Tibial artery (tissue), 4 donors: ENCODE measurements at regions not wholly inside any gene's neighbourhood (a gene's known extent, or its start where the extent isn't known, plus 50 kb on each side); places are given as distances from the start of the nearest gene placed in this dataset.

Experiments used
- DNase-seq, 2 donors: peaks; one replicate each; pipeline ENCODE4 v3.0.0-alpha.2; 2019
- H3K27ac ChIP-seq, 2 donors: fragments of 200-600 bp; sonication (generic) in 1 of 2; 1 replicate in 1 of 2; 2 replicates in 1 of 2; pipeline ENCODE4 v1.5.1; 2018 to 2019; ENCODE audit warnings: mild to moderate bottlenecking in 1 of 2
- H3K27me3 ChIP-seq, 2 donors: fragments of 200-600 bp; sonication (generic) in 1 of 2; one replicate each; pipeline versions ENCODE4 v1.5.1 to v1.6.0; 2016 to 2019
- H3K36me3 ChIP-seq, 3 donors: fragments of 200-600 bp; sonication (generic) in 2 of 3; one replicate each; pipeline ENCODE4 v1.5.1; 2016 to 2019; ENCODE audit warnings: mild to moderate bottlenecking in 2 of 3
- H3K4me1 ChIP-seq, 4 donors: fragments of 200-600 bp; sonication (generic) in 2 of 4; 1 replicate in 3 of 4; 2 replicates in 1 of 4; pipeline ENCODE4 v1.5.1; 2016 to 2019
- H3K4me3 ChIP-seq, 2 donors: fragments of 200-600 bp; sonication (generic) in 1 of 2; 1 replicate in 1 of 2; 2 replicates in 1 of 2; pipeline ENCODE4 v1.5.1; 2018 to 2019; ENCODE audit warnings: mild to moderate bottlenecking in 2 of 2
- H3K9me3 ChIP-seq, 3 donors: fragments of 200-600 bp; sonication (generic) in 1 of 3; one replicate each; pipeline ENCODE4 v1.5.1; 2016 to 2019
- intact Hi-C: fragments of 100-400 bp; cut with DNase I; formaldehyde crosslinking; loops from one replicate; pipeline ENCODE4 v1.15.0; 2023; ENCODE audit warnings: low total_unique reads
- TF ChIP-seq, protein P1 (sequence below), 2 experiments: fragments of 200-600 bp in 1 of 2; fragments of 450-650 bp in 1 of 2; IDR thresholded peaks; one replicate each; pipeline ENCODE4 v1.5.1; 2017 to 2019; ENCODE audit warnings: antibody characterized with exemption in 2 of 2, mild to moderate bottlenecking in 1 of 2, moderate library complexity in 1 of 2

DNA sequence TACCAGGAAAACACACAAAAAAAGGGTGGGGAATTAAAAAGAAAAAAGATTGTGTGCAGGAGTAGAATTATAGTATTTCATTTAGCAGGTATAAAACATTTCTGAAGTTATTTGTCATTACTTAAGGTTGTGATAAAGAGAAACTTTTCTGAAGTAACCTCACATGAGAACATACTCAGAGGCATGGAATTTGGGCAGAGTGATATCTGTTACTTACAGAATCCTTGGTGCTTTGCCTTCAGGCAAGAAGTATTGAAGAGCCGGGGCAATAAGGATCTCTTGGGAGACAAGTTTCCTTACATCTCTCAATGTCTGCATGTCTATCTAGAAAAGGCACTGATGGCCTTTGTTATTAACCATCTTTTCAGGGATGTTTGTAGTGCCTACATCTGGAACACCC, 179.7 kb upstream of the ROBO1 start:
- Histone ChIP-seq H3K27me3 (no peaks in the 10 kb centered on the region), H3K4me3 (no peak overlapping the region), H3K9me3 (no peaks in the 10 kb centered on the region), H3K27ac (no peak overlapping the region), H3K4me1 (no peaks in the 10 kb centered on the region), H3K36me3 (no peaks in the 10 kb centered on the region)
- TF ChIP-seq, protein P1, sequence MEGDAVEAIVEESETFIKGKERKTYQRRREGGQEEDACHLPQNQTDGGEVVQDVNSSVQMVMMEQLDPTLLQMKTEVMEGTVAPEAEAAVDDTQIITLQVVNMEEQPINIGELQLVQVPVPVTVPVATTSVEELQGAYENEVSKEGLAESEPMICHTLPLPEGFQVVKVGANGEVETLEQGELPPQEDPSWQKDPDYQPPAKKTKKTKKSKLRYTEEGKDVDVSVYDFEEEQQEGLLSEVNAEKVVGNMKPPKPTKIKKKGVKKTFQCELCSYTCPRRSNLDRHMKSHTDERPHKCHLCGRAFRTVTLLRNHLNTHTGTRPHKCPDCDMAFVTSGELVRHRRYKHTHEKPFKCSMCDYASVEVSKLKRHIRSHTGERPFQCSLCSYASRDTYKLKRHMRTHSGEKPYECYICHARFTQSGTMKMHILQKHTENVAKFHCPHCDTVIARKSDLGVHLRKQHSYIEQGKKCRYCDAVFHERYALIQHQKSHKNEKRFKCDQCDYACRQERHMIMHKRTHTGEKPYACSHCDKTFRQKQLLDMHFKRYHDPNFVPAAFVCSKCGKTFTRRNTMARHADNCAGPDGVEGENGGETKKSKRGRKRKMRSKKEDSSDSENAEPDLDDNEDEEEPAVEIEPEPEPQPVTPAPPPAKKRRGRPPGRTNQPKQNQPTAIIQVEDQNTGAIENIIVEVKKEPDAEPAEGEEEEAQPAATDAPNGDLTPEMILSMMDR (IDR thresholded peaks at IDR 0.05) = no peak
- intact Hi-C loops = no loop called here
- no peak for DNase-seq

DNA sequence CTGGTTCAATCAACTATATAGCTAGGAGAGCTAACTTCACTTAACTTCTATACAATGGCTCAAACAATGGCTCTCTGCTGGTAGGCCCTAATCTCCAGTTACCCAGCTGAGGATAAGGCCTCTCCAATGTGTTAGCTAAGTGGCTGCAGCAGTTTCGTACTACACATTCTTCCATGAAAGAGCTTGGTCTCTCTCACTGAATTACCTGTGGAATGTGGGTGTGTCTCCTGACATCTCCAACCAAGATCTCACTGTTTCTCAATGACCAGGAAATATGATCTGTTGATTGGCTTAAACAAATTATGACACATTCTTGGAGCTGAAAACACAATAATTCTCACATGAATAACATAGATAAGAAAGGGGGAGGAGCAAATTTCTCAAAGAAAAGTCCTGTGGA, 169.8 kb upstream of the ROBO1 start:
- intact Hi-C loops = no loop called here
- no peaks in the 10 kb centered on the region for H3K4me1 ChIP-seq
- no peak overlapping the region for H3K4me3 ChIP-seq
- no peaks in the 10 kb centered on the region for H3K27me3 ChIP-seq
- no peak for DNase-seq
- no peak overlapping the region for H3K27ac ChIP-seq
- TF ChIP-seq, protein P1 (IDR thresholded peaks at IDR 0.05) = no peak
- H3K9me3 ChIP-seq = no peaks in the 10 kb centered on the region
- H3K36me3 ChIP-seq = no peaks in the 10 kb centered on the region

DNA sequence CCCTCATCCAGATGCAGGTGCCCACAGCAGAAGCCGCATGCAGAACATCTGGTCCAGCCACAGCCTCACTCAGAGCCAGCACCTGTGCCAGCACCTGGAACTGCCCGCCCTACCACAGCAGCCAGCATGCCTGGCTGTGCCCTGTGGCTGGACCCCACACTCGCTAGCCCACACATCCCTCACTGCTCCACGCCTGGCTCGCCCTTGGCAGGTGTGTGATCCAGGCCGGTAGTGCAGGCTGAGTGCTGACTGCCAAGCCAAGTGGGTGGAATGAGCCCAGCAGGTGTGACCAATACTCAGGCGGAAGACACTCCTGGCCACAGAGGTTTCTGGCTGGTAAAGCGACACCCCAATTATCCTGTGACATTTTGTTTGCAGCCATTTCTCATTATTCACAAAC, 162.4 kb upstream of the ROBO1 start:
- no peaks in the 10 kb centered on the region for H3K27me3 ChIP-seq
- no peak overlapping the region for H3K27ac ChIP-seq
- H3K9me3 ChIP-seq = no peaks in the 10 kb centered on the region
- TF ChIP-seq, protein P1 (IDR thresholded peaks at IDR 0.05) = no peak
- intact Hi-C loops = no loop called here
- no peaks in the 10 kb centered on the region for H3K4me1 ChIP-seq
- H3K4me3 ChIP-seq = no peak overlapping the region
- H3K36me3 ChIP-seq = no peaks in the 10 kb centered on the region
- DNase-seq = no peak

DNA sequence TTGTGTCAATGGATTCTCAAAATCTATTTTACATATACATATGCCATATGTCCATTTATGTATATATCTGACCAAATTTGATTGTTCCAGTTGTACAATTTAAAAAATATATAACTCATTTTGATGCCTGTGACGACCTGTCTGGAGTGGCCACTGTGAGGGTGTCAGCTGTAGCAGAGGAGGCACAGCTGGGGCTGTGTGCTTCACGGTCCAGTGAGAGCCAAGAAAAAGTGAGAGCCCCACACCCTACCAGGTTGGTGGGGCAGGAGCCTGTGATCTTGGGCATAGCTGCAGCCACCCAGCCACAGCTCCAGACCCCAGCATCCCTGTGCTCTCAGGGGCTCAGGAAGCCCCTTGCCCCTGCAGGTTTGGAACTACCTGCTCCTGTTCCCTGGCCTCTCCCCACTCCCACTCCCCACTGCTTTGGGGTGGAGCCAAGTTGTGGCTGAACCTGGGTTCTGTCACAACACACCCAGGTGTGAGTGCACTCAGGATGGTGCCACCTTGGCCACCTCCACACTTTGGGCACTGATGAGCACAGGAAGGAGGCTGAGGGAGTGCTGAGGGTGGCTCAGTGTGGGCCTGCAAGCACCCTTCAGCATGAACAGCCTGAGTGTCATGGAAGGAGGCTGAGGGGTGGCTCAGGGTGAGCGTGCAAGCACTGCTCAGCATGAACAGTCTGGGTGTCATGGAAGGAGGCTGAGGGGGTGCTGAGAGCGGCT, 161.1 kb upstream of the ROBO1 start:
- TF ChIP-seq, protein P1 (IDR thresholded peaks at IDR 0.05) = no peak
- Histone ChIP-seq H3K4me1 (no peaks in the 10 kb centered on the region), H3K27ac (no peak overlapping the region), H3K36me3 (no peaks in the 10 kb centered on the region), H3K27me3 (no peaks in the 10 kb centered on the region), H3K9me3 (no peaks in the 10 kb centered on the region), H3K4me3 (no peak overlapping the region)
- intact Hi-C loops = no loop called here
- DNase-seq = no peak

DNA sequence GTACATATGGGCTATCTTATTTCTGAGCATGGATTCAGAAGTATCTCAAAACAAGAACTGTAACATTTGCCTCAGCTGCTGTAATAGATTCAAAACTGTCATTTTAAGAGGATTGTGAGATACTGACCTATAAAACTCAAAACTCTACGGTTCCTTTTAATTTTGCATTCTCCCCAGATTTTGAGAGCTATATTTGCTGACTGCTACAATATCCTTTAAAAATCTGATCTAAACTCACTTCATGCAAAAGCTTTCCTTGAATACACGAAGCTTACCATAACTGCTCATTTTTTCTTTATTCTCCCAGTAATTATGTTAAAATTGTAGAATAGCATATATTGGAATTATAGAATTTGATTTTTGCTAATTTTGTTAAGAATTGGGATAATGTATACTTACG, 158.7 kb upstream of the ROBO1 start:
- TF ChIP-seq, protein P1 (IDR thresholded peaks at IDR 0.05) = no peak
- Histone ChIP-seq H3K27me3 (no peaks in the 10 kb centered on the region), H3K4me1 (no peaks in the 10 kb centered on the region), H3K27ac (no peak overlapping the region), H3K4me3 (no peak overlapping the region), H3K36me3 (no peaks in the 10 kb centered on the region), H3K9me3 (no peaks in the 10 kb centered on the region)
- intact Hi-C loops = no loop called here
- no peak for DNase-seq

DNA sequence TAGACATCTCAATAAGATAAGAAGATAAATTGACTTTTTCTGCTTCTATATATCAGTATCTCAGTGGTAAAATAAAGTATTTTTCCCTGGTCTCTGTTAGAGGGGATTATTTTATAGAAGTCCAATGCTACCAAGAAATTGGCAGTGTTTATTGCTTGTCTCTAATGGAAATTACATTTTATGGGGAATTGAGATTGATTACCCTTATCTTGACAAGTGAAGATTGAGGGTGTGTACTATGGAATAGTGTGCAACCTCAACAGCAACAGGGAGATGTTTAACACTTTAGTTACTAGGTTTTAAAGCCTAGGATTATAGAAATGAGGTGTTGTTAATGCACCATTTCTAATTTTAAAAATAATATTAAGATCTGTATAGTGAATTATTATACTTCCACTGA, 154.8 kb upstream of the ROBO1 start:
- H3K4me1 ChIP-seq = no peaks in the 10 kb centered on the region
- H3K27ac ChIP-seq = no peak overlapping the region
- no peak for DNase-seq
- intact Hi-C loops = no loop called here
- TF ChIP-seq, protein P1 (IDR thresholded peaks at IDR 0.05) = no peak
- no peaks in the 10 kb centered on the region for H3K36me3 ChIP-seq
- H3K4me3 ChIP-seq = no peak overlapping the region
- H3K27me3 ChIP-seq = no peaks in the 10 kb centered on the region
- no peaks in the 10 kb centered on the region for H3K9me3 ChIP-seq
